ENCODE measurements at regions not wholly inside any gene's neighbourhood (a gene's known extent, or its start where the extent isn't known, plus 50 kb on each side); places are given as distances from the start of the nearest gene placed in this dataset.

DNA sequence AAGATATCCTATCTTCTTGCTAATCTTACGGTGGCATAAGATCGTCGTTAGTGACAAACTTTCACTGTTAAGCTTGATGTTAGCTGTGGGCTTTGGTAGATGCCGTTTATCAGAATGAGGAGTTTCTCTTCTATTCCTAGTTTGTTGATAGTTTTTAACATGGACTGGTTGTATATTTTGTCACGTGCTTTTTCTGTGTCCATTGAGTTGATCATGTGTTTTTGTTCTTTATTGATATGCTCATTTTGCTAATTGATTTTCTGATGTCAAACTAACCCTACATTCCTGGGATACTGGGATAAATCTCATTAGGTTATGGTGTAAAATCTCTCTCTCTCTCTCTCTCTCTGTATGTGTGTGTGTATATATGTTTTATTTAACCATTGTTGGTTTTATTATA, 545.1 kb downstream of the AACS start:
- TF ChIP-seq, protein P1, sequence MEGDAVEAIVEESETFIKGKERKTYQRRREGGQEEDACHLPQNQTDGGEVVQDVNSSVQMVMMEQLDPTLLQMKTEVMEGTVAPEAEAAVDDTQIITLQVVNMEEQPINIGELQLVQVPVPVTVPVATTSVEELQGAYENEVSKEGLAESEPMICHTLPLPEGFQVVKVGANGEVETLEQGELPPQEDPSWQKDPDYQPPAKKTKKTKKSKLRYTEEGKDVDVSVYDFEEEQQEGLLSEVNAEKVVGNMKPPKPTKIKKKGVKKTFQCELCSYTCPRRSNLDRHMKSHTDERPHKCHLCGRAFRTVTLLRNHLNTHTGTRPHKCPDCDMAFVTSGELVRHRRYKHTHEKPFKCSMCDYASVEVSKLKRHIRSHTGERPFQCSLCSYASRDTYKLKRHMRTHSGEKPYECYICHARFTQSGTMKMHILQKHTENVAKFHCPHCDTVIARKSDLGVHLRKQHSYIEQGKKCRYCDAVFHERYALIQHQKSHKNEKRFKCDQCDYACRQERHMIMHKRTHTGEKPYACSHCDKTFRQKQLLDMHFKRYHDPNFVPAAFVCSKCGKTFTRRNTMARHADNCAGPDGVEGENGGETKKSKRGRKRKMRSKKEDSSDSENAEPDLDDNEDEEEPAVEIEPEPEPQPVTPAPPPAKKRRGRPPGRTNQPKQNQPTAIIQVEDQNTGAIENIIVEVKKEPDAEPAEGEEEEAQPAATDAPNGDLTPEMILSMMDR (IDR thresholded peaks at IDR 0.05; ENCODE audit: insufficient read depth, low read length), result no peak
- TF ChIP-seq POLR2AphosphoS5 (IDR thresholded peaks at IDR 0.05; ENCODE audit: low read depth) (no peak), SPI1 (IDR thresholded peaks at IDR 0.05; ENCODE audit: borderline replicate concordance, low read depth) (no peak)

Data from HL-60 (cell line).